ENCODE measurements at regions not wholly inside any gene's neighbourhood (a gene's known extent, or its start where the extent isn't known, plus 50 kb on each side); places are given as distances from the start of the nearest gene placed in this dataset.

DNA sequence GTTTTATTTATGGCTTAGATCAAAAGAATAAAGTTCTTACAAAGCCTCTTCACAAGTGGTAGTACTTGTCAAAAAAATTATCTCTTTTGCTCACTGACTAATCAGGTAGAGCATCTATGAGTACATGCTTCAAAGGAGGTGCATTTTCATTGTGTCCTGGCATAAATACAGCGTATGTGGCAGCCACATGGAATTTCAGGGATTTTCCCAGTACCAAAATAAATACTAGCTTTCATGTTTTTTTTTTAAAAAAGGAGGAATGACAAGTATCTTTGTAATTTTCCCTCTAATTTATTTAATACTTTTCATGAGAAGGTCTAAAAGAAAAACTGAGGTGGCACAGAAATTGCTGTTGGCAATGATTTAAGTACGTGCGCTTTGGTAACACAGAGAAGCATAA is 597.8 kb upstream of the ALCAM start:
- Histone ChIP-seq H3K4me1 (no peaks in the 10 kb centered on the region), H3K9ac (no peak overlapping the region), H3K27me3 (no peaks in the 10 kb centered on the region), H3K79me2 (ENCODE audit: low read depth) (no peaks in the 10 kb centered on the region), H4K20me1 (ENCODE audit: low read depth) (no peaks in the 10 kb centered on the region), H3K4me2 (no peak overlapping the region), H3K27ac (no peak overlapping the region), H3K9me3 (ENCODE audit: low read depth) (no peaks in the 10 kb centered on the region), H3F3A (ENCODE audit: low read depth) (no peaks in the 10 kb centered on the region), H3K36me3 (no peaks in the 10 kb centered on the region), H3K4me3 (no peak overlapping the region), H2AFZ (replicated peaks) (no peak overlapping the region)
- Mint-ChIP-seq H3K4me1 (no peaks in the 10 kb centered on the region), H3K9me3 (no peaks in the 10 kb centered on the region), H3K4me3 (no peak overlapping the region), H3K36me3 (no peaks in the 10 kb centered on the region), H3K27ac (no peak overlapping the region), H3K27me3 (ENCODE audit: insufficient read depth, low read depth) (no peaks in the 10 kb centered on the region)
- no peak for DNase-seq (ENCODE audit: low spot score)
- TF ChIP-seq EZH2 (IDR thresholded peaks at IDR 0.05) (no peak), EZH2phosphoT487 (IDR thresholded peaks at IDR 0.05) (no peak), CTCF (IDR thresholded peaks at IDR 0.05) (no peak)

- Histone ChIP-seq H4K20me1 (ENCODE audit: low read depth) (no peaks in the 10 kb centered on the region), H3F3A (ENCODE audit: low read depth) (no peaks in the 10 kb centered on the region), H3K79me2 (ENCODE audit: low read depth) (no peaks in the 10 kb centered on the region), H3K4me2 (no peak overlapping the region), H3K4me1 (no peaks in the 10 kb centered on the region), H2AFZ (replicated peaks) (no peak overlapping the region), H3K9ac (no peak overlapping the region), H3K9me3 (ENCODE audit: low read depth) (no peaks in the 10 kb centered on the region), H3K4me3 (no peak overlapping the region), H3K27me3 (no peaks in the 10 kb centered on the region), H3K36me3 (no peaks in the 10 kb centered on the region), H3K27ac (no peak overlapping the region)
- Mint-ChIP-seq H3K27me3 (ENCODE audit: insufficient read depth, low read depth) (peaks cover 2% of the 10 kb centered on the region), H3K27ac (no peak overlapping the region), H3K4me3 (no peak overlapping the region), H3K9me3 (peaks cover 4% of the 10 kb centered on the region), H3K4me1 (no peaks in the 10 kb centered on the region), H3K36me3 (no peaks in the 10 kb centered on the region)
- DNase-seq (ENCODE audit: low spot score): no peak
- TF ChIP-seq EZH2phosphoT487 (IDR thresholded peaks at IDR 0.05): no peak
- no peak for TF ChIP-seq CTCF (IDR thresholded peaks at IDR 0.05)
- no peak for TF ChIP-seq EZH2 (IDR thresholded peaks at IDR 0.05)
Measured at GRCh38 chr3:104779324-104779723, 587.4 kb upstream of the ALCAM start.

DNA sequence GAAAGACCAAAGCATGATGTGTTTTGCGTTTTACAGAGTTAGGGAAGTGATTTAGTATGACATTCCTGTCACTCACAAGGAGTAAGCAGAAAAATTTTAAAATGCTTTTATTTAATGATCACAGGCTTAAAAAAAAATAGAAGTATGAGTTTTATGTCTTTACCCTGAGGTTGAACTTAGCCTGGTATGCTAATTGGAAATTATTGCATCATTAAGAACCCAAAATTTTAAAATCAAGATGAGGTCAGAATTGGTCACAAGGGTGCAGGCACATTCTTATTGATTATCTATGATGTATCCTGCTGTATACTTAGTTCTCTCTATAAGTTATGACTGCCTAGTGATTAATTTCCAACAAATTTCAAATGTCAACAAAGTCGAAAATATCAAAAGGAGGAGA is 585.6 kb upstream of the ALCAM start:
- Histone ChIP-seq H3K9me3 (ENCODE audit: low read depth) (no peaks in the 10 kb centered on the region), H3K36me3 (no peaks in the 10 kb centered on the region), H2AFZ (replicated peaks) (no peak overlapping the region), H3K4me2 (no peak overlapping the region), H3K9ac (no peak overlapping the region), H4K20me1 (ENCODE audit: low read depth) (no peaks in the 10 kb centered on the region), H3K27me3 (no peaks in the 10 kb centered on the region), H3K4me1 (no peaks in the 10 kb centered on the region), H3F3A (ENCODE audit: low read depth) (no peaks in the 10 kb centered on the region), H3K27ac (no peak overlapping the region), H3K4me3 (no peak overlapping the region), H3K79me2 (ENCODE audit: low read depth) (no peaks in the 10 kb centered on the region)
- Mint-ChIP-seq H3K27me3 (ENCODE audit: insufficient read depth, low read depth) (peaks cover 2% of the 10 kb centered on the region), H3K4me3 (no peak overlapping the region), H3K27ac (no peak overlapping the region), H3K9me3 (peaks cover 4% of the 10 kb centered on the region), H3K4me1 (peaks cover 4% of the 10 kb centered on the region), H3K36me3 (no peaks in the 10 kb centered on the region)
- TF ChIP-seq CTCF (IDR thresholded peaks at IDR 0.05) (no peak), EZH2phosphoT487 (IDR thresholded peaks at IDR 0.05) (no peak), EZH2 (IDR thresholded peaks at IDR 0.05) (no peak)
- no peak for DNase-seq (ENCODE audit: low spot score)

- Histone ChIP-seq H3K4me3 (no peak overlapping the region), H3K79me2 (ENCODE audit: low read depth) (no peaks in the 10 kb centered on the region), H3K9me3 (ENCODE audit: low read depth) (no peaks in the 10 kb centered on the region), H3K9ac (no peak overlapping the region), H3F3A (ENCODE audit: low read depth) (no peaks in the 10 kb centered on the region), H3K4me2 (no peak overlapping the region), H3K36me3 (no peaks in the 10 kb centered on the region), H3K27me3 (no peaks in the 10 kb centered on the region), H4K20me1 (ENCODE audit: low read depth) (no peaks in the 10 kb centered on the region), H3K27ac (no peak overlapping the region), H3K4me1 (no peaks in the 10 kb centered on the region), H2AFZ (replicated peaks) (no peak overlapping the region)
- DNase-seq (ENCODE audit: low spot score): no peak
- Mint-ChIP-seq H3K4me3 (no peak overlapping the region), H3K27me3 (ENCODE audit: insufficient read depth, low read depth) (no peaks in the 10 kb centered on the region), H3K9me3 (no peaks in the 10 kb centered on the region), H3K4me1 (peaks cover 4% of the 10 kb centered on the region), H3K36me3 (no peaks in the 10 kb centered on the region), H3K27ac (no peak overlapping the region)
- TF ChIP-seq EZH2phosphoT487 (IDR thresholded peaks at IDR 0.05) (no peak), EZH2 (IDR thresholded peaks at IDR 0.05) (no peak), CTCF (IDR thresholded peaks at IDR 0.05) (no peak)
Measured at GRCh38 chr3:104785947-104786346, 580.8 kb upstream of the ALCAM start.

All from neural progenitor cell (in vitro differentiated cells).